Right forelimb (tissue), 1 donor: ENCODE measurements at regions not wholly inside any gene's neighbourhood (a gene's known extent, or its start where the extent isn't known, plus 50 kb on each side); places are given as distances from the start of the nearest gene placed in this dataset.

Experiments
- DNase-seq: peaks from one replicate; pipeline ENCODE4 v3.0.0-alpha.2; 2018

DNA sequence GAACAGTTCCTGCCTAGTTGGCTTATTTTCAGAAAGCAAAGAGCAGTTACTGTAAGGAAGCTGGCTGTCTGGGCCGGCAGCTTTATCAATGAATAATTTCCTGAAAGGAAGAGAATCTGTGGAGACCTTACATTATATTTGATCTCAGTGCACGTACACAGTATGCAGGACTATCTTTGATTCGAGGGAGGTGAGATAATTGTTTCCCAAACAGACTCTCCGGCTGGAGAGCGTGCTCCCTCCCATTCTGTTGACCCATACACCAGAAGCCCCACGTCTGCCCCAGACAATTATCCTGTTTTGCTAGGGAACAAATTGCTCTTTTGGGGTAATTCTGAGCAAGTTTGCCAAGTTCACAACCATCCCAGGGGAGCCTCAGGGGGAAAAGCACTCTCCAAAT is 1115.0 kb downstream of the VRK1 start:
- no peak for DNase-seq

DNA sequence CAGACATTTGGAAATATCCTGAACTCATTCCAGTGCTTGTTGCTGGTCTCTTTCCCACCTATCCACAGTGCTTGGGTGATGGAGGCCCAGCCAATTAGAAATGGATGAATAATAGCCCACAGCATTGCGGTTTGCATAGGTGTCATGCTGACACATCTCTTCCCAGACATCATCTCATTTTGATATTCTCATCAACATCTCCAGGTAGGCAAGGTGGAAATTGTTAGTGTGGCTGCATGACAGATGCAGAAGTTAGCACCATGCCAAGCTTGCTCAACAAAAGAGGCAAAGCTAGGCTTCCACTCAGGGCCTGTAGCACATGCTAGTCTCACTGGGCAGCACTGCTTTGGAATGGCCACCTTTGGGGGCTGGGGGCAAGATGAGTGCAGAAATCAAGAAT is 1118.9 kb downstream of the VRK1 start:
- no peak for DNase-seq

DNA sequence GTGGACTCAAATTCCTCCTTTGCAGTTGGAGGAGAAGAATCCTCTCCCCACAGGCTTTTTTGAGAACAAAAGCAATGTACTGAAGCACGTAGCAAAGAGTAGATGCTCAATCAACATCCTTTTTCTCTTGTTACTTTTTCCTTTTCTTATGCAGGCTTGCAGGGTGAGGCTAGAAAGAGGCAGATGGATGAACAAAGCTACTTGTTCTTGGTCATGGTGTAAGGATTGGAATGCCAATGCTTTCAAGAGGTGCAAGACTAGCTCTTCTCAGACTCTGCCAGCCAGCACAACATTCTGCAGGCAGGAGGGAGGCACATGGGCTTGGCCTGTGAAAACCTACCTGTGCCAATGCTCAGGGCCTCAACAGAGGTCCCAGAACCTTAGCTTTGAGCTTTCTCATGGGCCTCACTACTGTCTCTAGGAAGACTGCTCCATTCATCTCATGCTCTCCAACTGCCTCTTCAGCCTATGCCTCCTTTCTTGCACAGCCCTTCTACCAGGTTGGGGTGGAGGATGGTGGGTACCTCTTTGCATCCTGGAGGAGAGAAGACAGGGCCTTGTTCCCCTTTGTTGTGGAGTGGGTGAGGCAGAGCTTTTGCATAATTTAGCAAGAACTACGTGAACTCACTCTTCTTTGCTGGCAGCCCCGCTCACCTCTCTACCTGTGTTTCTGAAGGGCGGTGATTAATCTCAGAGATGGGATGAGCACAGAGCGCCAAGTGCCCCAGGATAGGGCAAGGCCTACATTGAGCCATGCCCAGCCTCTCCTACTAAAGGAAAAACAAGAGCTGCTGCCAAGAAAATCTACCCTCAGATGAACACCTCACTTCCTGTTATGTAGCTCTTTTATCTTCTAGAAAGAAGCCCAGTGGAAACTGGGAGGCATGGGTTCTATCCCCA is 1119.7 kb downstream of the VRK1 start:
- DNase-seq: no peak

DNA sequence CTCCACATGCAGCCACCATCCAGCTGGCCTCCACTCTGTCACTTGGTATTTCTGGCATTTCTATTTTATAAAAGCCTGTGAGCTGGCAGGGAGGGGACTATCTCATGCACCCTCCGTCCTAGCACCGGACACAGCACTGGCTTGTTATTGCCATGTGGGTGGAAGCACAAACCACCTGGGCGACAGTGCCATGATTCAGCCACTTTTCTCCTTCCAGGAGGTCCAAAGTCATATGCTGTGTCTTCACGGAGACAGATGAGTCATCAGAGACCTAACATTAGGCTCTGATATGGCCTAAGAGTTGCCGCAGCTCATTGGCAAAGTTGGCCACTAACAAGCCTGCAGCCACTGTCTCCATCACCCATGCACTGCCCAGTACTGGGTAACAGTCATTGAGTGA is 1123.0 kb downstream of the VRK1 start:
- no peak for DNase-seq

DNA sequence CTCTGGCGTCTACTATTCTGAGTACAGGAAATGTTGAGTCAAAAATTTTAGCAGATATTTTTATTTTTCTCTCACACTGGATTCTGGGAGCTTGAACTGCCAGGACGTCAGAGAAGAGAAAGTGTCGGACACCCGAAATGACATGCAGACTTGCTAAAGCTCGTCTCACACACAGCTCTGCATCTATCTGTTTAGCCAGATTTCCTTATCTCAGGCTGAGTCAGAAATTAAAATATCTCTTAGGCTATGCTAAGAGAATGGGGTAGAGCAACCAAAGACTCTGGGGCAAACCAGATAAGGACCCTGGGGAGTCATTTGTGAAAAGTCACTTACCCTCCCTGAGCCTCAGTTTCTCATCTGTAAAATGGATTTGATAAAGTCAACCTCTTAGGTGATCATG is 1124.1 kb downstream of the VRK1 start:
- no peak for DNase-seq

DNA sequence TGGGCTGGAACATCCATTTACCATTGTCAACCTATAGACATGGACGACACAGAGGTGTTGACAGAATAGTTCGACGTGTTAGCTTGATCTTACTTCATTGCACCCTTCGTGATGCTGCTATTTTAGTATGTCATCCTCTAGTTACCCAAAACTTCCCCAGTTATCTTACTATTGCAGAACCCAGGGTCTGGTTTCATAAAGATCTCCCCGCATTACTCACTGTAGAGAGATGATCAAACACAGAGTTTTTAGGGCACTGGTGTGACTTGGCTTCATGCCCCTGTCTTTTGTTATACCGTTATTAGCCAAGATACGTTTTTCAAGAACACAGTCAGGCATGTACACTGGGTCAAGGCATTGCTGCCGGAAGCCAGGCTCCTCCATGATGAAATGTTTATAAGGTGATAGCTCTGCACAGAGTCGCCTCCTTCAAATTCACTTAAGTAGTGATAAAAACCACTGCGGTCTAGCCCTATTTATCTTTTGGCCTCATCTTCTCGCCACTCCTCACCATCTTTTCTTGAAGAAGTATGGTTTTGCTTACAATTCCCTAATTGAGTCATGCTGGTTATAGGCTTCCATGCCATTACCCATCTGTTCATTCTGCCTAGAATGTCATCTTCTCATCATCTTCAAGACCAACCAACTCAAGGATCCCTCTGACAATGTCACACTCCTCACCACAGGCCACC is 1127.9 kb downstream of the VRK1 start:
- DNase-seq: no peak

DNA sequence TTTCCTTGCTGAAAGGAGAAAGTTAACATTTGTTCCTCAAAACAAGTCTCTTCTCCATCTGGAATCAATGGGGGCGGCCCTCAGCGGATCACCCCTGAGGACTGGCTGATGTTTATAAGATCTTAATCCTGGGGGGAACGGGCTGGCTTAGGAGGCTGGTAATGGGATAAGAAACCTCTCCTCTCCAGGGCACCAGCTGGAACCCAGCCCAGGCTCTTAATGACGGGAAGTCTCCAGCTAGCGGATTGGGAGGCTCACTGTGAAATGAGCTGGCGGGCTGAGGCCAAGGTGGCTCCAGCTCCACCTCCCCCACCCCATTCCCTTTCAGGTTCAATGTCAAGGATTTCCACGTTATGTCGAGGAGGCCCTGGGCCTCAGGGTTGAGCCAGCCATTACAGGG is 1133.0 kb downstream of the VRK1 start:
- DNase-seq: no peak

DNA sequence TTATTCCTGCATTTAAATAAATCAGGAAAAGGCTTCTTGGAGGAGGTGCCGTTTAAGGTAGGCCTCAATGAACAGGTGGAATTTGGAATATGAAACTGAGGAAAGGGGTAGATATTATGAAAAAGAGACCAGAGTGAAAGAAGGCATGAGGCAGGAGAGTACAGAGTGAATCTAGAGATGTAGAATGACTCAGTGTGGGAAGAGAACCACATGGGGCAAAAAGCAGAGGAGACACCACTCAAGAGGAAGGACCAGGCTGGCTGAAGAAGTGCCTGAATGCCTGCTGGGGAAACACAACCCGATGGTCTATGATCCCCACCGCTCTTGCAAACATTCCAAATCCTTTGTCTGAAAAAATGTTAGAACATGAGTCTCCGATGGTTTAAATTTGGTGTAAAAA is 1134.1 kb downstream of the VRK1 start:
- DNase-seq: no peak

DNA sequence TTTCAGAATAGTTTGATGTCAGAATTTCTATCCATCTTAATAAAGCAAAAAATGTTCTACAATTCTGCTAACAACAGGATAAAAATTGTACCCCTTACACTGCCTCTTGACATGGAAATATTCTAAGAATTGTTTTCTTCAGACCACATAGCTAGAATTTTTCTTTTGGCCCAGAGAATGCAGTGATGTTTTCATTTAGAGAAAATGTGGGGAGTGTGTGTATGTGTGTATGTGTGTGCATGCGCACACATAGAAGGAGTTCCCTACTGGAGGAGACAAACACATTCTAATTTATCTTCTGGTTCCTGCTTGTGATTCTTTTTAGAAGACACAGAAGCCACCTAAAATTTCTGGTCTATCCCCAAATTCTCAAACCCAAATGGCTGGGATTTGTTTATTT is 1145.7 kb downstream of the VRK1 start:
- DNase-seq: no peak

DNA sequence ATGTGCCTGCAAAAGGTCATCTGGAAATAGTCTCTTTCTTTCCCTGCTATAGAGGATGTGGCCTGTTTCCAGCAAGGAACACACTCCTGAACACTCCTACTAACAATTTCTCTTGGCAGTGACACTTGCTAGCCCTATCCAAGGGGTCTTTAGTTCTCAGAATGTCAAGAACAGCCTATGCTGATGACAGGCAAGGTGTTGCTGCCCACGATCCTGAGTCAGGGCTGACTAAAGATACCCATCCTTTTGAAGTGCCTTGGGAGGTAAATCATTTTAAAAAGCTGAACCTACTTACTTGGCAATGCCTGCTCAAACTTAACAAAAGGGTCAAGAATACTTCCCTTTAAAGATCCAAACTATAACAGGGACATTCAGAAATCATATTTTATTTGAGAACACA is 1146.4 kb downstream of the VRK1 start:
- DNase-seq: no peak

DNA sequence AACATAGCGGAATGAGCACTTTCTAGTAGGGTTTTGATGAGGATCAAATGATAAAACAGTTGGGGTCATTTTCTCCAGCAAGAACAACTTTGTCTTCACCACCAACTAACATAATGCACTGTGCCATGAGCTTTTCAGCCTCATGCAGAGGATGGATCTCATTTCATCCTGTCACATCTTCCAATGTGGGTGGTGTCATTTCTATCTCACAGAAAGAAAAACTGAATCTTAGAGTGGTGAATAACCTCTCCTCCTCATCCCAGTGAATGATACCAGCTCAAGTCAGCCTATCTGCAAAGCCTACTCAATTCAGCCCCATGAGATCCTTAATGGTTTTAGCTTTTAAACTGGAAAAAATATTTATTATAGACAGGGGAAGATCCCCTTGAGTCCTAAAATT is 1147.2 kb downstream of the VRK1 start:
- DNase-seq: no peak

DNA sequence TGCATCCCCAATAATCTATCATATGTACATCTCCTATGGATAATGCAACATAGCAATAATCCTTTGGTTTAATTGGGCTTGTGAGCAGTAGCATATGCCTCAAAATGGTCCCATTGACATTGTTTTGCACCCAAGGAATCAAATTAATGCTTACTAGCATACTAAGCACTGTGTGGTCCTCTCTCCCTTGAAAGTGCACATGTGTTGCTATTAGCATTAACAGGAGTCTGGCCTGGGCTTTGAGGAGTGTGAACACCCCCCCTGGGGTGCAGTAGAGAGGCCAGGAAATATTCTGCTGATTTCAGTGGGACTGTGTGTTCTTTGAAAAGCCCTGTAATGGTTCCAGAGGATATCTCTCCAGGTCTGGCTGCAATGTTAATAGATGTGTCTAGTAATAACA is 1148.4 kb downstream of the VRK1 start:
- no peak for DNase-seq

DNA sequence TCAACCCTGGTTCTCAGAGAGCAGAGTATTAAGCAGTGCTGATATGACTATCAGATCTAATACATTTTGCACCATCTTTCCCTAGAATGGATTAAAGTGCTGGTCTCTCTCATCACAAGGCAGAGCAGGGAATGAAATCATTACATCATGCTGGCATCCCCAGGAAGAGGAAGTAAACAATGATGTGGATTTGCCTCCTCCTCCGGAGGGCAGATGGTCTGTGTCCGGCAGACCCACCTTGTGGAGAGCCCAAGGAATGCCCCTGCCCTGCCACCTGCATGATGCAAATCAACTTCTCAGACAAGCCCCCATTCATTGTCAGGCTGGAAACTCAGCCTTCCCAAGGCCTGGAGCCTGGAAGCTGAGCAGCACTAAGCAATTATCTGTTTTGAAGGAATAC is 1149.1 kb downstream of the VRK1 start:
- DNase-seq: no peak

DNA sequence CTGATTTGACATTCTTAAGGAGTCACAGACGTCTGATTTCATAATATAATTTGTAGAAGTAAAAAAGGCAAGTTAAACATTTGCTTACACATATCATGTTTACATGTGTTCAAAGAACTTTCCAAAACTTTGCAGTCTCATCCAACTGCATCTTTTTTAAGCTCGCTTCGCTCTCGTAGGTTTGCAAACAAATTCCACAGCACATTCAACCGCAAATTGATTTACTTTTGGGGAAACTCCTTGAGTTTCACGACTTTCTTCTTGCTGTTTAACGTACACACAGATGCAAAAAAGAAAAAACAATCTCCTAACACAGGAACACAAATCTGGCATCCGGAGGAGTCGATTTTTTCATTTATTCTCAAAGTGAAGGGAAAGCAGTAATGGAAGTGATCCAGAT is 1149.5 kb downstream of the VRK1 start:
- no peak for DNase-seq

DNA sequence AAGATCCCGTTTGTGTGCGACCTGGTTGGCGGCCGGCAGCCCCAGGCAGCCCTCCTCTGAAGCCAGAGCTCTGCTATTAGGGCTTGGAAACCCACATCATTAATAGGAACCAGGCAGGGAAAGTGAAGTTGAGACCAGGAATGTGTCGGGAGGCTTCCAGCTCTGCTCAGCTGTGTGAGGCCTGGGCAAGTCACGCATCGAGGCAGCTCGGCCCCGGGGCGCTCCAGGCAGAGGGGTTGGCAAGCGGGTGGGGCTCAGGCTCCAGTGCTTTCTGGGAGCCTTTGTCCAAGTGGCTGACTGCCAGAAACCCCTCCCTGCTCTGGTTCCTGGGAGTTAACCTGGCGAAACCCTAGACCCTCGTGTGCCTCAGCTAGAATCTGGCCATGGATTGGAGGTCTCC is 1151.7 kb downstream of the VRK1 start:
- DNase-seq: peak; percentile 46

DNA sequence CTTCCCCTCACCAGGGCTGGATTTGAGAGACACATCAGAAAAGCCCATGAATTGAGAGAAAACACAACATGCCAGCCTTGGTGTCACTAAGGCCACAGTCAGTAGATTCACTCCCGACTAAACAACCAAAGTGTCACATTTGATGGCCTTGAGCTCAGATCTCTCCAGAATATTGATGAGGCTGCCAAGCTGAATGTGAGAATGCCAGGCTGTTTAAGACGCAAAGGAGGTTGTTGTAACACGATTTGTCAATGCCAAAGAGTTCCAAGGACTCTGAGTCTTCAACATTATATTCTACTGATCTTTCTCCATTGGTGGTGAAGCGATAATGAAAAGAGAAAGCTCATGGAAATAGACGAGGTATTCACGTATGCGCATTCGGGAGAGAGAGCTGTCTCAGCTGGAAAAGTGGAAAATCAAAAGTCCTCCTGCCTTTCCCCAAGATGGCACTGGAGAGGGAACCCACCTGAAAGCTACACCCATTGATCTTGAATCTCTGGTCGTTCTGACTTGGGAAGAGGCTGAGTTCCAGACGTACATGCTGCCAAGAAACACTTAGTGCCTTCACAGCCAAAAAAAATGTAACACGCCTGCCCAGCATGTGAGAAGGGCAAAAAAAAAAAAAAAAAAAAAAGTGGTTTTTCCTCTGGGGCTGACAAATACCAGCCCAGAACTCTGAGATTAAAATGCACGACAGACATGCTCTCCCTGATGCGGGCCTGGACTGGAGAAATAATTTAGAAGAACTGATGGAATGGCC is 1159.6 kb downstream of the VRK1 start:
- DNase-seq: no peak

DNA sequence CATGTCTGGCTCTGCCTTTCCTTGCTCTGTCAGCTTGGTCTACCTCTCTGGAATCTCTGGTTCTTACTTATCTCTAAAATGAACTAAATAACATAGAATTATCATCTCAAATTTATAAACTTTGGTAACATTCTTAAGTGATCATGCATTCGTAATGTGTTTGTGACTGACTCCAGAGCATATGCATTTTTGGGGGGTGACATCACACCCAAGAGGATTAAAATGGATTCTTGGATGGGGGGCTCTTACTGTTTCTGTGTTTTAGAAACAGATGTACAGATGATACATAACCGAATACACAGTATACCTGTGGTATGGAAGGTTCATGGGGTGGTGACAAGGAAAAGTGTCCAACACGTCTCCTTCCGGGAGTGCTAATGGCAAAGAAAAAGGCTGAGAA is 1162.1 kb downstream of the VRK1 start:
- no peak for DNase-seq

DNA sequence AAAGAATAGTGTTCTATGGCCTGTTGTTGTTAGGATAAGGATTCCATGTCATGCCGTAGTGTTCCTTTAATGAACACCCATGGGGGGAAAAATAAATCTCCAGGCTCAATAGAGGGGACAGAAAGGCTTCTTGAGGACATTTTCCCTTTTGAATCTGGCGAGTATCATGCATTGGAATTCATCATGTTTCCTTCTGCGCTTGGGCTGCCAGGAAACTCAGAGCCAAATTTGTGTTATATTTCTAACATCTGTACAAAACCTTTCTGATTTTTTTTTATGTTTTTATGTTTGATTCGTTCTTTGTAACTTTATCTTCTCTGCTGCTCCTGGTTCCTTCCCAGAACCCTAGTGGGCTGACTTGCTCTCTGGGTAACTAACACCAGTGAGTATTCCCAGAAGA is 1163.3 kb downstream of the VRK1 start:
- no peak for DNase-seq

DNA sequence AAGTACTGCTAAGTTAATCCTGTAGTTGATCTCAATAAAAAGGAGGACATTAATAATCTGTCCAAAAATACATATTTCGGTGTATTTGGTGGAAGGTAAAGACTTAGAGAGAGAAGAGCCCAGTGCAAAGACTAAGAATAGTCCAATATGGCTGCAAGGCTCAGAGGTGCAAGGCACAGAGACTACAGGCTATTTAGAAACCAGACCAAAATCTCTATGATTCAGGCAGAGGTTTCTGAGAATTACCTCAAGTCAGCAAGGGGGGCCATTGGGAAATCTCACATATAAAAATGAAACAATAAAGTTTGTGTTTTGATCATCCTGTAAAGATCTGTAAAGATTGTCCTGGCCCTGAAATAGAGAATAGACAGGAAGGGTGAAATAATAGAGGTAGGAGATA is 1173.0 kb downstream of the VRK1 start:
- no peak for DNase-seq

DNA sequence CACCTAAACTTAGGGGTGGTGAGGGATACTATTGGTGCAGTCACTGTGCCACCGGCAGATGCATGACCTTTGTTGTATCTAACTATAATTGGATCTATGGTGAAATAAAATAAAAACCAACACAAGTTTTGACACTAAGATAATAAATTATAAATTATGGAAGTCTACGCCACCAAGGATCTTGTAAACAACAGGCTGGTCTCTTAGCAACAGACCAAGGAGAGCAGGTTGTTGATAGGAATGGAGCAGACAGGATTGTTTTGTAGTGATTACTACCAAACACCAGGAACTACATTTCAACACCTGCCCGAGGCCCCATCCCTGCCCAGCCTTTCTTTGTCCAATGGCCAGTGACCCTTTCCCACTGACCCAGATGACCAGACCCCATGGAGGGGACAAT is 1178.0 kb downstream of the VRK1 start:
- DNase-seq: no peak

DNA sequence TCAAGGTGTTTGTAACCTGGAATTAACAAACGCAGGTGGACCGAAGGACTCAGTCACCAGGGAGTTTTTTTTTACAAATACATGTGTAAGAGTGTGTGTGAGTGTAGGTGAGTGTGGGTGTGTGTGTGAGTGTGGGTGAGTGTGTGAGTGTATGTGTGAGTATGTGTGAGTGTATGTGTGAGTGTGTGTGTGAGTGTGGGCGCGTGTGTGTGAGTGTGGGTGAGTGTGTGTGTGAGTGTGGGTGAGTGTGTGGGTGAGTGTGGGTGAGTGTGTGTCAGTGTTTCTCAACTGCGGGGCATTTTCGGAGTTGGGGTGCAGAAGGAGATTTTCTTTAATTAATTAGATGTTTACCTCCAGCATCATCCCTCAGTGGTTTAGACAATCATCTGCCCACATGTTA is 1178.8 kb downstream of the VRK1 start:
- no peak for DNase-seq

DNA sequence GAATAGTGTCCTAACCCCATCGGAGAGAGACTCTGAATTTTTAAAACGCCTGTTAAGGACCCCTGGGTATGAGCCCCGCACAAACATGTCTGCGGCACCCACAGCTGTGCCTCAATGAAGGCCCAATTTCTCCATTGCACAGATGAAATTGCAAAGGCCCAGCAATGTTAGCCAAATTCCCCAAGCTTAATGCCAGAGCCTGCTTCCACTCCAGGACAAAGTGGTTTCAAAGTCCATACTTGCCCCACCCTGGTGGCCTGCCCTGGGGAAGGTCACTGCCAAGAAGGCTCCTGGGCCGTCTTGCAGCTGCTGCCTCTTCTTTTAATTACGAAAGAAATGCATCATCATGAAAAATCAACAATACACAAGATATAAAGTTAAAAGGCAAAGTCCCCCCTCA is 1179.7 kb downstream of the VRK1 start:
- DNase-seq: no peak

DNA sequence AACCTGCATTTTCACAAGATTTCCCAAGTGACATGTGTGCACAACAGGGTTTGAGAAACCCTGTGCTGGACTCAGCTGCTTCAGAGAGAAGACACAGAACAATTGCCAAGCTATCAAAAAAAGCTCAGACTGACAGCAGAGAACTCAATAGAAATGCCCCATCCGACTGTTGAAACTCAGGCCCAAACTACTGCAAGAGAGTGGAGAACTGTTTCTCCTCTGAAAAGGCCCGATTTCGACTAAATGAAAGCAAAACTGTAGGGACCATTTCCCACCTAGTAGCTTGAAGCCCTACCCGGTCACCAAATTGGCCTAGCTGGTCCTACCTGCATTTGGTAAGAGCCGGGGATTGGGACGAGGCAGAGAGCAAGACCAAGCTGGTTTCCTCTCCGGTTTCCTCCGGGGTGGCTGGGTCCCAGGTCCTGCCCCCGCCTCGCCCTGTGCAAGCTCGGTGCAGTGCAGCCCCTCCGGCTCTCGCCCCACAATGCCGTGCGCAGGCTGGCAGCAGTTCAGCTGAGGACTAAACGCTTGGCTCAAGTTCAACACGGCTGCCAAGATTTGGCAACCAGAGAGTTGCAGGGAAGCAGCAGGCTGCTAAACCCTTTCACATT is 1180.6 kb downstream of the VRK1 start:
- peak; percentile 84 for DNase-seq
